ENCODE measurements at regions not wholly inside any gene's neighbourhood (a gene's known extent, or its start where the extent isn't known, plus 50 kb on each side); places are given as distances from the start of the nearest gene placed in this dataset.

DNA sequence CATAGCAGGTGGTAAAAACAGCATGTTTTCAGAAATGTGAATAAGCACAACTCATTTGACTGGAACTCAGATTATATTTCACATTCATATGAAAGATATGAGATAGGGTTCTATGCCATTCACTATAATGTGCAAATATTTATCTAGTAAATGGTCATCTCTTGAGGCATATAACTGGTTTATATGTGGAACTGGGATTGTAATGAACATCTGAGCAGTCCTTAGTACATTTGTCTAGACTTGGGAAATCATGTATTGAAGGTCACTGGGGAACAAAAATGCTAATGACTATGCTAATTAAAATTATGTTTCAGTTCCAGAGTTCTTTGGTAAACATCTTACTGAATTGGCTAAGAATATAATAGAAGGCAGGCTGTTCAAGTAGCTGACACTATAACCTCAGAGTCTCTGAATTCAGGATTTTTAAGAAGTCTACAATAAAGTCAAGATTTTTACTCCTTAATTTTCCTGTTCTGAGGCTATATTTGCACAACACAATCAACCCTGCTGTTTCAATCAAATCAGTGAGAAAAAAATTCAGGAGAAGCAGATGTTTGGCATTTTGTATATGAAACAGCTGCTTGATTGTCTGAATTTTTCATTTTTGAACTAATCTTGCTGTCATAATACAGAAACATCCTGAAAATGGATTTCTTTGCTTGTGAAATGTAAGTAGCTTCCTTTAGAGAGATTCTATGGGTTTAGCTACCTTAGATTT is 244.8 kb upstream of the RGS18 start:
- DNase-seq: no peak

DNA sequence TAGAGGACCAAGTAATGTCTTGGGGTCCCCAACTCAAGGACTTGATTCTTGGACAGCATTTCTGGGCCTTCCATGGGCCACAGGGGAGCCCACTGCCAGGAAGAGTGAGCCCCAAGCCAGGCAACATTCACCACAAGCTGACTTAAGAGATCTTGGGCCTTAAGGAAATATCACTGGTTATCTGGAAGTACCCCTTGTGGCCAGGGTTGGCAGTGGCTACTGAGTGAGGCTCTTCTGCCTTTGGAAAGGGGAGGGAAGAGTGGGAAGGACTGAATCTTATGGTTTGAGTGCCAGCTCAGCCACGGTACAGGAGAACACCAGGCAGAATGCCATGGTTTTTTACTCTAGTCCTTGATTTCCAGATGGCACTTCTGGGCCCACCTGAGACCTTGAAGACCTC is 228.9 kb upstream of the RGS18 start:
- DNase-seq: no peak
- no peak overlapping the region for H3K4me3 ChIP-seq
- no peaks in the 10 kb centered on the region for H3K4me1 ChIP-seq
- peaks cover 0 to 4% (median 0%) of the 10 kb centered on the region in 4 donors for H3K9me3 ChIP-seq
- H3K27me3 ChIP-seq: no peaks in the 10 kb centered on the region
- no peaks in the 10 kb centered on the region for H3K36me3 ChIP-seq
- no peak overlapping the region for H3K27ac ChIP-seq
- WGBS, 2 donors: 38 to 76% methylated on average over 1 of the region's 1 CpG
- ATAC-seq (ENCODE audit: low FRiP score in 2 of 2): no peak
- no peak for TF ChIP-seq EP300 (IDR thresholded peaks at IDR 0.05)
- TF ChIP-seq POLR2AphosphoS5 (IDR thresholded peaks at IDR 0.05): no peak
- TF ChIP-seq POLR2A (IDR thresholded peaks at IDR 0.05): no peak
- TF ChIP-seq, protein P1, sequence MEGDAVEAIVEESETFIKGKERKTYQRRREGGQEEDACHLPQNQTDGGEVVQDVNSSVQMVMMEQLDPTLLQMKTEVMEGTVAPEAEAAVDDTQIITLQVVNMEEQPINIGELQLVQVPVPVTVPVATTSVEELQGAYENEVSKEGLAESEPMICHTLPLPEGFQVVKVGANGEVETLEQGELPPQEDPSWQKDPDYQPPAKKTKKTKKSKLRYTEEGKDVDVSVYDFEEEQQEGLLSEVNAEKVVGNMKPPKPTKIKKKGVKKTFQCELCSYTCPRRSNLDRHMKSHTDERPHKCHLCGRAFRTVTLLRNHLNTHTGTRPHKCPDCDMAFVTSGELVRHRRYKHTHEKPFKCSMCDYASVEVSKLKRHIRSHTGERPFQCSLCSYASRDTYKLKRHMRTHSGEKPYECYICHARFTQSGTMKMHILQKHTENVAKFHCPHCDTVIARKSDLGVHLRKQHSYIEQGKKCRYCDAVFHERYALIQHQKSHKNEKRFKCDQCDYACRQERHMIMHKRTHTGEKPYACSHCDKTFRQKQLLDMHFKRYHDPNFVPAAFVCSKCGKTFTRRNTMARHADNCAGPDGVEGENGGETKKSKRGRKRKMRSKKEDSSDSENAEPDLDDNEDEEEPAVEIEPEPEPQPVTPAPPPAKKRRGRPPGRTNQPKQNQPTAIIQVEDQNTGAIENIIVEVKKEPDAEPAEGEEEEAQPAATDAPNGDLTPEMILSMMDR (IDR thresholded peaks at IDR 0.05): no peak

More for the DNA sequence above, 244.8 kb upstream of the RGS18 start:
- Histone ChIP-seq H3K27ac (no peak overlapping the region), H3K27me3 (no peaks in the 10 kb centered on the region), H3K9me3 (no peaks in the 10 kb centered on the region), H3K4me3 (no peak overlapping the region), H3K36me3 (no peaks in the 10 kb centered on the region), H3K4me1 (no peaks in the 10 kb centered on the region)
- TF ChIP-seq EP300 (IDR thresholded peaks at IDR 0.05) (no peak), POLR2AphosphoS5 (IDR thresholded peaks at IDR 0.05) (no peak), POLR2A (IDR thresholded peaks at IDR 0.05) (no peak)
- TF ChIP-seq, protein P1 (IDR thresholded peaks at IDR 0.05): no peak
- ATAC-seq (ENCODE audit: low FRiP score in 2 of 2): no peak

DNA sequence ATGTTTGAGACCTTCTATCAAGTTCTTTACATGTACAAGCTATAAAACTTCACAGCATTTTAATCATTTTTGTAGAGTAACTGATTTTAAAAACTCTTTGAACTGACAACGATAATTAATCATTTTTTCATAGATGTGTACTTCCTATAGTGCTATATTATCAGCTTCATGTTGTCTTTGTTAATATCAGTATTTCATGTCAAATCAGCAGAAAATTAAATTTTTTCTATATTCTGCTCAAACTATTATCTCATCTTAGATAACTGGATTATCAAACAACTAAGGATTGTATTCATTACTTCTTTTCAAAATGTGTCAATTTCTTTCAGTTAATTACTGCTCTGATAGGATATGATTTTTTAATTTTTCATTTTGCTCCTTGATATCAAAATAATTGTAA is 214.6 kb upstream of the RGS18 start:
- Histone ChIP-seq H3K36me3 (no peaks in the 10 kb centered on the region), H3K27me3 (no peaks in the 10 kb centered on the region), H3K4me1 (no peaks in the 10 kb centered on the region), H3K4me3 (no peak overlapping the region), H3K9me3 (no peaks in the 10 kb centered on the region), H3K27ac (no peak overlapping the region)
- ATAC-seq (ENCODE audit: low FRiP score in 2 of 2) (no peak), DNase-seq (no peak)
- TF ChIP-seq EP300 (IDR thresholded peaks at IDR 0.05): no peak
- WGBS, 2 donors: 83 to 87% methylated on average over 1 of the region's 1 CpG

DNA sequence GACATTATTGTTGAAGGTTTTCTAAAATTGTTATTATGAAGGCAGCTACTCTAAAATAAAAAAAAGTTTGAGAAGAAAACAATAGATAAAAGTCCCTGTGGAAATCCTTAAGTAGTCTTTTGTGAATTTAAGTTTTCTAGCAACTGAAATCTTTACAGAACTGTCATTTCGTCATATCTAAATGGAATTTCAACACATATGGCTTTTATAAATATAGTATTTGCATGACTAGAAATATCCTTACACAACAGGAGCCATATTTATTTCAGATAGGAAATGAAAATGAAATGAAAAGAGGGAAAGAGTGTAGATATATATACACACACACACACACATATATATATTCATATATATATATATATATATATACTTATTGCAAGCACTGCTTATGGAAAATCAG is 204.7 kb upstream of the RGS18 start:
- ATAC-seq (ENCODE audit: low FRiP score in 2 of 2): no peak

DNA sequence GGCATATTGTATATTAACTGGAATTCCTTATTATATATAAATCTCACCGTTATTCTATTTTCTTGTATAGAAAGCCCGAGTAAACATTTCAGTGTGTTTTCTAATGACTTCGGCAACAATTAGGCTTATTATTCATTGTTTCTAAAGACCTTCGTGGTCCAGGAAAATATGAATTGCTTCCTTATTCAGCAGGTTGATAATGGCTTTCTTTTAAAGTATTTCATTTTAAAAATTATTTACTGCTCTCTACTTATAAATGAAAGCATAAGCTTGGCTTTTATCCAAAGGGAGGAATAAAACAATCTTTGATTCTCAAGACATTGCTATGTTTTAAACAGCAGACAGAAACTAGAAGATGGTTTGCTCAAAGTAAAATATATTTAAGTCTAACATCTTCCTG is 198.4 kb upstream of the RGS18 start:
- no peaks in the 10 kb centered on the region for H3K27me3 ChIP-seq
- WGBS, 2 donors: 82 to 83% methylated on average over 4 of the region's 4 CpGs
- ATAC-seq (ENCODE audit: low FRiP score in 2 of 2): no peak
- TF ChIP-seq POLR2AphosphoS5 (IDR thresholded peaks at IDR 0.05) (no peak), POLR2A (IDR thresholded peaks at IDR 0.05) (no peak), EP300 (IDR thresholded peaks at IDR 0.05) (no peak)
- TF ChIP-seq, protein P1 (IDR thresholded peaks at IDR 0.05): no peak
- DNase-seq: no peak
- H3K9me3 ChIP-seq: no peaks in the 10 kb centered on the region
- no peaks in the 10 kb centered on the region for H3K4me1 ChIP-seq
- no peak overlapping the region for H3K27ac ChIP-seq
- H3K4me3 ChIP-seq: no peak overlapping the region
- H3K36me3 ChIP-seq: no peaks in the 10 kb centered on the region

More for the DNA sequence above, 204.7 kb upstream of the RGS18 start:
- Histone ChIP-seq H3K36me3 (no peaks in the 10 kb centered on the region), H3K27ac (no peak overlapping the region), H3K9me3 (no peaks in the 10 kb centered on the region), H3K4me1 (no peaks in the 10 kb centered on the region), H3K4me3 (no peak overlapping the region), H3K27me3 (no peaks in the 10 kb centered on the region)
- WGBS, 2 donors: 46 to 56% methylated on average over 1 of the region's 1 CpG
- no peak for DNase-seq
- TF ChIP-seq POLR2A (IDR thresholded peaks at IDR 0.05) (no peak), POLR2AphosphoS5 (IDR thresholded peaks at IDR 0.05) (no peak), EP300 (IDR thresholded peaks at IDR 0.05) (no peak)
- TF ChIP-seq, protein P1 (IDR thresholded peaks at IDR 0.05): no peak

Data from upper lobe of left lung (tissue), 6 donors.